Dendritic cell treated with granulocyte-macrophage colony-stimulating factor and Interleukin-4, amounts not matched to agents 40 ng/mL and 50 ng/mL, for 4 days (primary cell): ENCODE measurements at regions not wholly inside any gene's neighbourhood (a gene's known extent, or its start where the extent isn't known, plus 50 kb on each side); places are given as distances from the start of the nearest gene placed in this dataset.

Experiments used
- H3K27ac Mint-ChIP-seq: one replicate; pipeline ENCODE4 v1.8.0; 2022; ENCODE audit warnings: mild to moderate bottlenecking, mixed read lengths
- H3K27me3 Mint-ChIP-seq: one replicate; pipeline ENCODE4 v1.8.0; 2022; ENCODE audit warnings: mild to moderate bottlenecking, mixed read lengths
- H3K36me3 Mint-ChIP-seq: one replicate; pipeline ENCODE4 v1.8.0; 2022; ENCODE audit warnings: low read depth, mixed read lengths
- H3K4me1 Mint-ChIP-seq: one replicate; pipeline ENCODE4 v1.8.0; 2022; ENCODE audit warnings: low read depth, mixed read lengths
- H3K4me3 Mint-ChIP-seq: one replicate; pipeline ENCODE4 v1.8.0; 2022; ENCODE audit warnings: mild to moderate bottlenecking, moderate library complexity, mixed read lengths
- H3K9me3 Mint-ChIP-seq: one replicate; pipeline ENCODE4 v1.8.0; 2022; ENCODE audit warnings: mixed read lengths
- intact Hi-C: fragments of 100-400 bp; cut with micrococcal nuclease; formaldehyde crosslinking; loops from one replicate; pipeline ENCODE4 v1.15.0; 2022

DNA sequence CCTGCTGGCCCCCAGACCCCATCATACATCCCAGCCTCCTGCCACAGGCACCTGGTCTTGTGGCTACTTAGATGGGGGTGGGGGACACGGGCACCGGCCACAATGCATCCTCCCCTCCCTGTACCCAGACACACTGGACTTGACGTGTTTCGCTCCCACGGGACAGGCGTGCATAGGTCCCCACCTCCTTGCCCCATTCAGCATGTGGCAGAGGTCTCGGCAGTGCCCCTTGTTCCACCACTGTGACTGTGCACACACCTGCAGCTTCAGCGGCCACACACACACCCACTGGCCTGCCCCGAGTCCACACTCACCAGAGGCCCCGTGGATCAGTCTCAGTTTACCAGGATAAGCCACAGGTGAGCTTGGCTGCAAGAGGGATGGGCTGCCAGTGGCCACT lies 109.6 kb downstream of the ENGASE start:
- Mint-ChIP-seq H3K4me3 (no peak overlapping the region), H3K4me1 (peaks cover 5% of the 10 kb centered on the region), H3K27me3 (peaks cover 66% of the 10 kb centered on the region), H3K36me3 (no peaks in the 10 kb centered on the region), H3K9me3 (no peaks in the 10 kb centered on the region), H3K27ac (no peak overlapping the region)
- intact Hi-C loops: no loop called here

DNA sequence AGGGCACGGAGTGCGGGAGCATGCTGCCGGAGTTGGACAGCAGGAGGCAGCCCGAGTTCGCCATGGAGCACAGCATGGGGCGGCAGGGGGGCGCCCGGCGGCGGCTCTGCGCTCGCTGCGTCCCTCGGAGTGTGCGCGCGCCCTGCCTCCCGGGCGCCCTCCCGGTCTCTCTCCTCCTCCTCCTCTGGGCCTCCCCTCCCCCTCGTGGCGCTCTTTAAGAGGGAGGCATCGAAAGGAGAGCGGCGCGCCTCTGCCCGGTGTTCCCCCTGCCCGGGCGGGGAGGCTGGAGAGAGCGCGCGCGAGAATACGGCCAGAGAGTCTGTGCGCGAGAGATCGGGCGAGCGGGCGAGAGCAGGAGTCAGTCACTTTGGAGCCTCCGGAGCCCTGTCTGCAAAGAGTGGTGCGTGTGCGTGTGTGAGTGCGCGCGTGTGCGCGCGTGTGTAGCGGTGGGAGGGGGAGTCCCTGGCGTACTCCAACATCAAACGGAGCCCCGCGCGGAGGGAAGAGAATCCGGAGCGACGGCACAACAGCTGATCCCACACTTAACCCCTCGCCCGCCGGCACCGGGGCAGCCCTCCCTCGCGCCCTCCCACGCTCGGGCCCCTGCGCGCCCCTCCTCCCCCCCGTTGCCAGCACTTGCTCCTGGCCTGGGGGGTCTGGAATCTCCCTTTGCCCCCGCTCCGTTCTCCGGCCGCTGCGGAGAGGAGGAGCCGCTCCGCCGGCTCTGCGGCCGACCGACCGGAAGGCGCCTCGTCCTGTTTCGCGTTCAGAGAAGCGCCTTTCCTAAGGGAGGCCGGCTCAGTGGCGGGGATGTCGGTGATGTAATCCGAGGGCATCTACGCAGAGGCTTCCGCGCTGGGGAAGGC lies 108.9 kb downstream of the ENGASE start:
- intact Hi-C loops: no loop called here
- Mint-ChIP-seq H3K27me3 (peaks cover 63% of the 10 kb centered on the region), H3K9me3 (no peaks in the 10 kb centered on the region), H3K4me1 (peaks cover 5% of the 10 kb centered on the region), H3K27ac (no peak overlapping the region), H3K36me3 (no peaks in the 10 kb centered on the region), H3K4me3 (no peak overlapping the region)

DNA sequence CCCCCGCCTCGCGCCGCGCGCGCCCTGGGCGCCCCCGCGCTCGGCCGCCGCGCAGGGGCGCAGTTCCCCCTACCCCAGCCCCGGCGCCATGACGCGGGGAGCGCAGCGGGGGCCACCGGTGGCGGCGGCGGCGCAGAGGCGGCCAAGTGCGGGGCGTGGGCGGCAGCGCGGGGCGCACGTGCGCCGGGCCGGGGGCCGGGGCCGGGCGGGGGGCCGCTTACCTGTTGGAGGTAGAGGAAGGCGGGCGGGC lies 108.3 kb downstream of the ENGASE start:
- intact Hi-C loops: no loop called here
- Mint-ChIP-seq H3K27ac (no peak overlapping the region), H3K4me1 (peaks cover 5% of the 10 kb centered on the region), H3K4me3 (no peak overlapping the region), H3K36me3 (no peaks in the 10 kb centered on the region), H3K9me3 (no peaks in the 10 kb centered on the region), H3K27me3 (peaks cover 57% of the 10 kb centered on the region)

DNA sequence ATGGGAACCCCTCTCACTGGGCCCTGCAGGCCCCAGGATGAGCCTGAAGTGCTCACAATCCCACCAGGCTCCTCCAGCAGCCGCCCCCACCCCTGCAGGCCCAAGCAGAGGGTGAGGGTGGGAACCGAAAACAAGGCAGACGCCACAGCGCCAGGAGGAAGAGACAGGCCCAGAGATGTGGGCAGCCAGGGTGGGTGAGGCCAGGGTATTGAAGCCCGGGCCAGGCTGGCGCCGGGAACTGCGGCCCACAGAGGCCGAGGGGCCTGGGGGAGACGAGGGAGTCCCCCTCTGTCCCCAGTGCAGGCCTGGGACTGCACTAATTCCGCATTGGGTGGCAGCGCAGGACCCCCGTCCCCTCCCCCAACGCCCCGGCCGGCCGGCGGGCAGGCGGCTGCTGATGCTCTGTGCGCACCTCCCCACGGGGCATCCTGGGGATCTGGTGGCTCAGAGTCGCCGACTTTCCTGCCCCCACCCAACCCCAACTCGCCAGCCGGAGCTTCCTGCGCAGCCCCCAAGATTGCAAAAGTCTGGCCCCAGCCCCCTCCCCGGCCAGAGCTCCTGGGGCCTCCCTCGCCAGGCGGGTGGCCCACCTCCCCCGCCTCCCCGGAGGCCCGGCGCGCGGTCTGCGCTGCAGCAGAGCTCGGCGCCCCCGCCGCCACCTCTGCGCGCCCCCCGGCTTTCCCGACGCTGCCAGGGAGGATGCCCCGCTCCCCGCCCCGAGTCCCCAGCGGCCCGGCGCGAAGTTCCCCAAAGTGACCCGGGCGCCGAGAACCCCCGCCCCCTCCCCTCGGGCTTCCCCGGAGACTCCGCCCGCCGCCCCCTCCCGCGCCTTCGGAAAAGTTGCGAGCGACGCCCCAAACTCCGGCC lies 107.8 kb downstream of the ENGASE start:
- Mint-ChIP-seq H3K27me3 (peaks cover 52% of the 10 kb centered on the region), H3K4me1 (peaks cover 5% of the 10 kb centered on the region), H3K36me3 (no peaks in the 10 kb centered on the region), H3K27ac (no peak overlapping the region), H3K9me3 (no peaks in the 10 kb centered on the region), H3K4me3 (no peak overlapping the region)
- intact Hi-C loops: no loop called here

GRCh38 chr17:79180358-79181005 lies 105.9 kb downstream of the ENGASE start:
- peaks cover 5% of the 10 kb centered on the region for H3K4me1 Mint-ChIP-seq
- no peak overlapping the region for H3K27ac Mint-ChIP-seq
- intact Hi-C loops: no loop called here
- H3K9me3 Mint-ChIP-seq: no peaks in the 10 kb centered on the region
- H3K4me3 Mint-ChIP-seq: no peak overlapping the region
- H3K27me3 Mint-ChIP-seq: peaks cover 40% of the 10 kb centered on the region
- H3K36me3 Mint-ChIP-seq: no peaks in the 10 kb centered on the region

DNA sequence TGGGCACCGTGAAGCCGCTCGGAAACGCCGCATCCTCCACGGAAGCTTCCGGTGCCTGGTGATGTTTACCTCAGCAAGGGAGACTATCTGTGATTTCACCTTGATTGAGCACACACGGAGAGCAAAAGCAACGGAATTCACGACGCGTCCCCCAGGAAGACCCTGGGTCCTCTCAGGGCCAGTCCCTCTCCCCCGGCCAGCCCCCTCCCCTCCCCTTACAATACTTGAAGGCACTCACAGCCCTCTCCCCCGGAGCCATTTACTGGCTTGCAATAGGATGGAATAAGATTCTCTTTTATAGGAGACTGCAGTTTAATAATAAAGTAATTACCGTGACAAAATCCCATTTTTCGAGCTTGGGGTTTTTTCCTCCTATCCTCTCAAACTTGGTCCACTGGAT lies 104.7 kb downstream of the ENGASE start:
- H3K4me3 Mint-ChIP-seq: no peak overlapping the region
- H3K27ac Mint-ChIP-seq: no peak overlapping the region
- intact Hi-C loops: no loop called here
- H3K9me3 Mint-ChIP-seq: no peaks in the 10 kb centered on the region
- peaks cover 5% of the 10 kb centered on the region for H3K4me1 Mint-ChIP-seq
- no peaks in the 10 kb centered on the region for H3K36me3 Mint-ChIP-seq
- peaks cover 30% of the 10 kb centered on the region for H3K27me3 Mint-ChIP-seq

DNA sequence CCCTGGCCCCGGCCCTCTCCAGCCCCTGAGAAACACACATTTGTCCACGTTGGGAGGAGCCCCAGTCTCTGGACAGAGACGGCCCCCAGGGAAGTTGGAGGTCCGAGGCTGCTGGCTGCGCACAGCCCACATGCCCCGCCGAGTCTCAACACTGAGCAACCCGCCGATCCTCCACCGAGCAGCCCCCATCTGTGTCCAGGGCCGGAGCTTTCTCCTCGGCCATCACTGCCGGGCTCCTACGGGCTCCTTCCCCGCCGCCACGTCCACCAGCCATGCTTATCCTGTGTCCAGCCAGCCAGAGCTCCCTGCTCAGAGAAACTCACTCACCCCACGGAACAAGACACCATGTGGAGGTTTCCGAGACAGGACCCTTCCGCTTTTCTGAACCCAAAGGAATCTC lies 103.3 kb downstream of the ENGASE start:
- H3K36me3 Mint-ChIP-seq: no peaks in the 10 kb centered on the region

DNA sequence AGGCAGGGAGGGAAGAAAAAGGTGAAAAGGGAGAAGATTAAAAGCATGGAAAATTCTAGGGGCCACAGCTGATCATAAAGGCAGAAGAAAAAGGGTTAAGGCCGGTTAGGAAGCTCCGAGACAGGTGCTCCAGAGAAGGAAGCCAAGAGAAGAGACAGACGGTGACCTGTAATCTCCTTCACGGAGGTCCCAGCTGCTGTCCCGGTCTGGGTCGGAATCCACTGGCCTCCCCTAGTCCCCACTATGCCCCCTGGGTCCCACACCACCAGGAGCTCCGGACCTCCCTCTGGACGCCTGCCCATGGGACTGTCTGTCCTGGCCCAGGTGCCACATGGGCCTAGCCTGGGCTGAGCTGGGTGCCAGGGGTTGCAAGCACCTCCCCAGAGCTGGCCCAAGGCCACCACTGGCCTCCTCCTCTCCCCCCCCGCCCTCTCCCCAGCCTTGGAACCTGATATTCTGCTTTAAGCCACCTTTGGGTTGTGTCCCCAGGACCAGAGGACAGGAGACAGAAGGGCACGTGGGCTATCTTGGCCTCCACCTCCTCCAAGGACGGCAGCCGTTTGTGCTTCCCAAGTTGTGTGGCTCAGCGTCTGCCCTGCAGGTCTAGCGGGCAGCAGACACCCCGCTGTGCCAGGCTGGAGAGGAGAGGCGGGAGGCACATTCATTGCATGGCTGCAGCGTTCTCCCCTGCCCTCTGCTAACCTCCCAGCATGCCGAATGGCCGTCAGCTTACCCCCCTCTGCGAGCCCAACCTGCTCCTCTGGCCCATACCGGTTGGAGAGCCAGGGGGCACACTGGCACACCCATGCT lies 102.4 kb downstream of the ENGASE start:
- no peak overlapping the region for H3K27ac Mint-ChIP-seq
- intact Hi-C loops: no loop called here
- H3K4me1 Mint-ChIP-seq: no peaks in the 10 kb centered on the region
- H3K4me3 Mint-ChIP-seq: no peak overlapping the region
- no peaks in the 10 kb centered on the region for H3K9me3 Mint-ChIP-seq
- no peaks in the 10 kb centered on the region for H3K36me3 Mint-ChIP-seq
- H3K27me3 Mint-ChIP-seq: peaks cover 16% of the 10 kb centered on the region

More for the DNA sequence above, 103.3 kb downstream of the ENGASE start:
- Mint-ChIP-seq H3K4me3 (no peak overlapping the region), H3K9me3 (no peaks in the 10 kb centered on the region), H3K27ac (no peak overlapping the region), H3K27me3 (peaks cover 19% of the 10 kb centered on the region), H3K4me1 (no peaks in the 10 kb centered on the region)
- intact Hi-C loops: no loop called here

DNA sequence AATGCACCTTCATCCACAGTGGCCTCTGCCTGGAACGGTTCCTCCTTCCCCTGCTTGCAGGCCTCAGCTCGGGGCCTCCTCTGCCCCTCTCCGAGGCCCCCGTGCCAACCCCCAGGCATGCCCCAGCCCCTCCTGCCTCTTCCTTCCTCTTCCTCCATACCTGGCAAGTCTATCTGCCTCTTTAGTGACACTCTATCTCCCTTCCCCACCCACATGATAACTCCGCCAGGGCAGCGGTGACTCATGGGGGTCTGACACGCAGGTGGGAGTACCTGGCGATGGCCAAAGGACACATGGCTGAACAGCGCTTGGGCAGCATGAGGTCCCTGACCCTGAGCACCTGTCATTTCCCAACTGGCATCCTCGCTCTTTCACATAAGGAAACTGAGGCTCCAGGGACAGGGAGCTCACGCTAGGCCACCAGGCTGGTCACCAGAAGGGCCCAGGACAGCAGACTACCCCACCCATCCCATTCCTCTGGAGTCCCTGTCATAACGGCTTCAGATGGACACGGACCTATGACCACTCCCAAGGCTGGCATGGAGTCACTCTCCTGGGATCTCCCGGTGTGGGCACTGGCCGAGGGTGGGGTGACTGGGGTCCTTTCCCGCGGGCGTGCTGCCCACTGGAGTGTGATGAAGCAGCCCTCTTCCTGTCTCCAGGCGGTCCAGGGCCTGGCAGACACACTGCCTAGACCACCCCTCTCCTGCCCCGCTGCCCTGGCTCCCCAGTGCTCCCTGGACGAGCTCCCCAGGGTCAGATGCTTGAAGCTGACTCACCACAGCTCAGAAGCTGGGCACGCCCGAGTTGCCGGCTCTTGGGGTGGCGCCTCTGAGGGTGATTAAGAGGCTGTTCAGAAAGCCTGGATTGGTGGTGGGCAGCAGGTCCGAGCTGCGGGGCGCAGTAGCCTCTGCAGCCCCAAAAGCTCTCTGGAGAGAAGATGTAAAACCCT lies 100.6 kb downstream of the ENGASE start:
- Mint-ChIP-seq H3K4me3 (no peak overlapping the region), H3K27me3 (peaks cover 6% of the 10 kb centered on the region), H3K4me1 (no peaks in the 10 kb centered on the region), H3K27ac (no peak overlapping the region), H3K36me3 (no peaks in the 10 kb centered on the region), H3K9me3 (no peaks in the 10 kb centered on the region)
- intact Hi-C loops: no loop called here

DNA sequence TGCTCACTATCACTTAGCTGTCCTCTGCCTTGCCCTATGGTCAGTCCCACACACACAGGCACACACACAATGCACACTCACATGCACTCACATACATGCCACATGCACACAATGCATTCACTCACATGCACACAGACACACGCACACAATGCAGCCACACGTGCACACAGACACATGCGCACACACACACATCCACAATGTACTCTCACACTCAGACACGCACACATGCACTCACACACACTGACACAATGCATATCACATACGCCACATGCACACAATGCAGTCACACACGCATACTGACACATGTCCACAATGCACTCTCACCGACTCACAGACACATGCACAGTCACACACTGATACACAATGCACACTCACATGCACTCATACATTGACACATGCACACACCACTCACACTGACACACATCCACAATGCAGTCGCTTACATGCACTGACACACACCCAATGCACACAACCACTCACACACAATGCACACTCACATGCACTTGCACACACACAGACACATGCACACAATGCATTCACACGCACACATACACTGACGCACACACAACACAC lies 99.7 kb downstream of the ENGASE start:
- Mint-ChIP-seq H3K4me3 (no peak overlapping the region), H3K27me3 (peaks cover 4% of the 10 kb centered on the region), H3K27ac (no peak overlapping the region), H3K36me3 (no peaks in the 10 kb centered on the region), H3K9me3 (no peaks in the 10 kb centered on the region), H3K4me1 (no peaks in the 10 kb centered on the region)
- intact Hi-C loops: no loop called here

DNA sequence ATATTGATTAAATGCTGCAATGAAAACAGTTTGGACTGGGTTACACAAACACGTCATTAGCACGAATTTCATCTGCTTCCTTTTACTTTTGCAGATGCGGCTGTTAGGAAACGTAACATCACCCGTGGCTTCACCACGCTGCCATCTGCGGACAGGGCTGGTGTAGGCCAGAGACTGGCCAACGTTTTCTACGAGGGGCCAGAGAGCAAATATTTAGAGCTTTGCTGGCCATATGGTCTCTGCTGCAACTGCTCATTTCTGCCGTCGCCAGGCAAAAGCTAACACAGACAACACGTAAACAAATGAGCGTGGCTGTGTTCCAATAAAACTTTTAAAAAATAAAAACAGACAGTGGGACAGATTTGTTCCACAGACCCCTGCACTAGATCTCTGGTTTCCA lies 96.6 kb downstream of the ENGASE start:
- no peaks in the 10 kb centered on the region for H3K4me1 Mint-ChIP-seq
- peaks cover 3% of the 10 kb centered on the region for H3K27me3 Mint-ChIP-seq
- H3K36me3 Mint-ChIP-seq: no peaks in the 10 kb centered on the region
- H3K4me3 Mint-ChIP-seq: no peak overlapping the region
- no peaks in the 10 kb centered on the region for H3K9me3 Mint-ChIP-seq
- intact Hi-C loops: no loop called here
- H3K27ac Mint-ChIP-seq: no peak overlapping the region

GRCh38 chr17:79169861-79170260 lies 95.2 kb downstream of the ENGASE start:
- H3K4me3 Mint-ChIP-seq: no peak overlapping the region
- H3K27me3 Mint-ChIP-seq: peaks cover 3% of the 10 kb centered on the region
- H3K4me1 Mint-ChIP-seq: no peaks in the 10 kb centered on the region
- H3K9me3 Mint-ChIP-seq: no peaks in the 10 kb centered on the region
- H3K36me3 Mint-ChIP-seq: no peaks in the 10 kb centered on the region
- intact Hi-C loops: no loop called here
- no peak overlapping the region for H3K27ac Mint-ChIP-seq
